Endothelial cell of umbilical vein (primary cell): ENCODE measurements at regions not wholly inside any gene's neighbourhood (a gene's known extent, or its start where the extent isn't known, plus 50 kb on each side); places are given as distances from the start of the nearest gene placed in this dataset.

ENCODE experiments used
- BruUV-seq: library from RNA; stranded (reverse); fragments of 400-500 nt; replicated peaks from 2 replicates; lab custom pipeline; 2021; lab: Mats Ljungman, UMichigan
- CTCF ChIA-PET: fragments of 300-600, 350-600 bp; sonication (Branson Sonifier 250); formaldehyde crosslinking; loops from one replicate; lab custom pipeline; 2021; ENCODE audit warnings: antibody characterized with exemption, inconsistent platforms; lab: Charles Lee
- POLR2A ChIA-PET: fragments of 300-600, 350-600 bp; sonication (Branson Sonifier 250); formaldehyde crosslinking; loops from one replicate; lab custom pipeline; 2021; ENCODE audit warnings: antibody characterized with exemption, inconsistent platforms; lab: Charles Lee
- DNase-seq: peaks from one replicate; pipeline ENCODE4 v3.0.0-alpha.2; 2011; ENCODE audit warnings: low read depth, low spot score
- FAIRE-seq: peaks from 2 replicates; lab custom pipeline; 2011; peaks lifted over from hg19 to GRCh38; lab: Jason Lieb, UNC
- H2AFZ ChIP-seq: 2 replicates; pipeline ENCODE4 v1.6.0; 2012; ENCODE audit warnings: low read depth, low read length, control low read depth, inconsistent platforms
- H3K27ac ChIP-seq: 2 replicates; pipeline ENCODE4 v1.5.1; 2011; ENCODE audit warnings: low read depth, mild to moderate bottlenecking, control low read depth, low read length, moderate library complexity; ENCODE audit not compliant: insufficient read depth
- H3K27me3 ChIP-seq, 2 experiments: 2 replicates each; pipeline versions ENCODE4 v1.6.0 to v1.6.1; 2011; ENCODE audit warnings: low read length in 2 of 2, mixed read lengths in 1 of 2; ENCODE audit not compliant: control insufficient read depth in 2 of 2, insufficient read depth in 2 of 2
- H3K36me3 ChIP-seq, 2 experiments: 2 replicates in 1 of 2; 3 replicates in 1 of 2; pipeline ENCODE4 v1.5.1; 2011; ENCODE audit warnings: low read length in 2 of 2, mild to moderate bottlenecking in 1 of 2, moderate library complexity in 1 of 2; ENCODE audit not compliant: control insufficient read depth in 2 of 2, insufficient read depth in 2 of 2; ENCODE audit errors: extremely low read depth in 1 of 2
- H3K4me1 ChIP-seq: 3 replicates; pipeline ENCODE4 v1.5.1; 2011; ENCODE audit warnings: mild to moderate bottlenecking, low read length; ENCODE audit not compliant: control insufficient read depth, insufficient read depth; ENCODE audit errors: extremely low read depth
- H3K4me2 ChIP-seq: 2 replicates; pipeline ENCODE4 v1.6.1; 2011; ENCODE audit warnings: low read length, control low read depth, mixed read lengths; ENCODE audit not compliant: insufficient read depth
- H3K4me3 ChIP-seq, 3 experiments: fragments of 200-600 bp in 1 of 3; sonication (generic), shearing (Covaris generic) in 1 of 3; replicated peaks in 1 of 3; 2 replicates each; pipeline ENCODE4 v1.5.1; 2011 to 2016; ENCODE audit warnings: control low read depth in 3 of 3, low read length in 3 of 3, mild to moderate bottlenecking in 2 of 3, inconsistent platforms in 1 of 3, low read depth in 1 of 3, moderate library complexity in 1 of 3; ENCODE audit not compliant: insufficient read depth in 1 of 3
- H3K79me2 ChIP-seq: 2 replicates; pipeline ENCODE4 v1.6.0; 2012; ENCODE audit warnings: low read length, inconsistent platforms; ENCODE audit not compliant: control insufficient read depth, insufficient read depth
- H3K9ac ChIP-seq: replicated peaks from 2 replicates; pipeline ENCODE3; 2011; ENCODE audit warnings: low read length, control low read depth; ENCODE audit not compliant: insufficient read depth; ENCODE audit errors: extremely low read depth
- H3K9me1 ChIP-seq: replicated peaks from 3 replicates; pipeline ENCODE4 v1.6.0; 2011; ENCODE audit warnings: mild to moderate bottlenecking, low read length; ENCODE audit not compliant: control insufficient read depth, insufficient read depth; ENCODE audit errors: extremely low read depth
- H3K9me3 ChIP-seq: replicated peaks from 2 replicates; pipeline ENCODE4 v1.5.1; 2012; ENCODE audit warnings: low read length, inconsistent platforms; ENCODE audit not compliant: control insufficient read depth, insufficient read depth
- H4K20me1 ChIP-seq: replicated peaks from 2 replicates; pipeline ENCODE3; 2011; ENCODE audit warnings: mild to moderate bottlenecking, low read length; ENCODE audit not compliant: control insufficient read depth, insufficient read depth; ENCODE audit errors: extremely low read depth
- EZH2 ChIP-seq: IDR thresholded peaks from 2 replicates; pipeline ENCODE4 v1.6.1; 2012; ENCODE audit warnings: borderline replicate concordance, low read depth, mild to moderate bottlenecking, moderate library complexity, low read length, inconsistent platforms; ENCODE audit not compliant: severe bottlenecking
- FOS ChIP-seq: IDR thresholded peaks from 2 replicates; pipeline ENCODE4 v1.6.1; 2011; ENCODE audit warnings: mild to moderate bottlenecking, low read length, moderate library complexity, borderline replicate concordance; ENCODE audit not compliant: insufficient read depth
- GATA2 ChIP-seq: IDR thresholded peaks from 2 replicates; pipeline ENCODE4 v1.7.0; 2011; ENCODE audit warnings: low read depth, mild to moderate bottlenecking, moderate library complexity, mixed read lengths, low read length; ENCODE audit not compliant: insufficient read length, insufficient read depth
- JUN ChIP-seq: IDR thresholded peaks from 2 replicates; pipeline ENCODE4 v1.6.1; 2011; ENCODE audit warnings: borderline replicate concordance, low read depth; ENCODE audit not compliant: insufficient read length, insufficient read depth
- MYC ChIP-seq: IDR thresholded peaks from one replicate; pipeline ENCODE4 v1.6.1; 2011; ENCODE audit warnings: mild to moderate bottlenecking, low read depth, low read length
- POLR2A ChIP-seq: IDR thresholded peaks from 2 replicates; pipeline ENCODE4 v1.6.1; 2012; ENCODE audit warnings: low read depth, mild to moderate bottlenecking, control low read depth, low read length
- POLR2AphosphoS5 ChIP-seq: IDR thresholded peaks from 2 replicates; pipeline ENCODE4 v1.6.1; 2012; ENCODE audit warnings: low read depth, mild to moderate bottlenecking, control low read depth, low read length, moderate library complexity; ENCODE audit not compliant: insufficient read depth
- dilution Hi-C: fragments of 300-500 bp; cut with MboI; formaldehyde crosslinking; loops from one replicate; pipeline ENCODE4 v1.15.0; 2019; ENCODE audit warnings: low sequenced_read_pairs; ENCODE audit not compliant: extremely low pct_ligation_motif_present
- intact Hi-C: fragments of 100-400 bp; cut with micrococcal nuclease; formaldehyde crosslinking; loops from one replicate; pipeline ENCODE4 v1.10.0; 2022
- TF ChIP-seq, protein P1 (sequence below): IDR thresholded peaks from 2 replicates; pipeline ENCODE4 v1.6.1; 2011; ENCODE audit not compliant: insufficient read depth, insufficient read length
- TF ChIP-seq, protein P2 (sequence below), 2 donors: IDR thresholded peaks; 1 replicate in 1 of 2; 2 replicates in 1 of 2; pipeline ENCODE4 v1.5.1; 2011; ENCODE audit warnings: low read length in 2 of 2, mild to moderate bottlenecking in 2 of 2, moderate library complexity in 2 of 2, control low read depth in 1 of 2, inconsistent platforms in 1 of 2, low read depth in 1 of 2; ENCODE audit not compliant: insufficient read depth in 1 of 2; ENCODE audit errors: extremely low read depth in 1 of 2

DNA sequence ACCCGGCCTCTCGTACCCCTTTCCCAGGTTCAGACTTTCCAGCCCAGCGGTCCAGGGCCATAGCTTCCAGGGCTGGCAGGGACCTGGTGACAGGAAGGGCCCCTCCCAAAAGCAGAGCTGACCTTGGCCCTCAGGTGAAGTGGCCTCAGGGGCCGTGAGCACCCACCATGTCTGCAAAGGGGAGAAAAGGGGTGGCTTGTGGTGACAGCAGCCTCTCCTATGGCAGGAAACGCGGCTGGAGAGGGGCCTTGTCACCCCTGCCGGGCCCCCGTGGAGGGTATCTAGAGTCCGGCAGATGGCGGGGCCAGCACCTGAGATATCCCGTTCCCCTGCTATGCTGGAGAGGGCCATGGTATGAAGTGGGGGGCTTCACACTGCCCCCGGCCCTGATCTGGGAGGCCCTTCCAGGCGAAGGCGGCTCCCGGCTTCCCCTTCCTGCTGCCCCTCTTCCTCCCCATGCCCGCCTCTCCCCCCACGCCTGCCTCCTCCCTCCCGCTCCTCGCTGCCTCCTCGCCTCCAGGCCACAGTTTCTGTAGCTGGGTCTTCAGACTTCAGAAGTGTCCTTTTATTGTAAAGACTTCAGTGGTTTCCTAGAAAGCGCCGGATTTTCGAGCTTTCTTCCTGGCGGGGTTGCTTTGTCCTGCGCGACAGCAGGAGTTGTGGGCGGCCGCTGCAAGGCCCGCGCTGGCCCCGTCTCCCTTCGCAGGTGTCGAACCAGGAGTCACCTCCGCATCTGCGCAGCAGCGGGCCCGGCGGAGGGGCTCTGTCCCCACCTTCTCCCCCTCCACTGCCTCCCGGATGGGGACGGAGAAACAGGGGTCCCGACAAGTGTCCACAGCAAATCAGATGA, 240.5 kb upstream of the MYT1L start:
- no peak overlapping the region for H3K4me2 ChIP-seq
- BruUV-seq: no TSS peak
- intact Hi-C loops (no loop called here), dilution Hi-C loops (no loop called here)
- H3K36me3 ChIP-seq: no peaks in the 10 kb centered on the region
- CTCF ChIA-PET: no interaction called here
- H3K27me3 ChIP-seq: no peaks in the 10 kb centered on the region
- DNase-seq (no peak), FAIRE-seq (no peak)
- H3K9ac ChIP-seq: no peak overlapping the region
- no peak overlapping the region for H2AFZ ChIP-seq
- H3K9me1 ChIP-seq: no peaks in the 10 kb centered on the region
- H3K79me2 ChIP-seq: no peaks in the 10 kb centered on the region
- H3K4me1 ChIP-seq: no peaks in the 10 kb centered on the region
- H3K4me3 ChIP-seq: no peak overlapping the region
- H3K27ac ChIP-seq: no peak overlapping the region
- POLR2A ChIA-PET: no interaction called here
- TF ChIP-seq JUN: no peak
- TF ChIP-seq, protein P1, sequence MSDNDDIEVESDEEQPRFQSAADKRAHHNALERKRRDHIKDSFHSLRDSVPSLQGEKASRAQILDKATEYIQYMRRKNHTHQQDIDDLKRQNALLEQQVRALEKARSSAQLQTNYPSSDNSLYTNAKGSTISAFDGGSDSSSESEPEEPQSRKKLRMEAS: no peak
- TF ChIP-seq GATA2: no peak
- TF ChIP-seq, protein P2, sequence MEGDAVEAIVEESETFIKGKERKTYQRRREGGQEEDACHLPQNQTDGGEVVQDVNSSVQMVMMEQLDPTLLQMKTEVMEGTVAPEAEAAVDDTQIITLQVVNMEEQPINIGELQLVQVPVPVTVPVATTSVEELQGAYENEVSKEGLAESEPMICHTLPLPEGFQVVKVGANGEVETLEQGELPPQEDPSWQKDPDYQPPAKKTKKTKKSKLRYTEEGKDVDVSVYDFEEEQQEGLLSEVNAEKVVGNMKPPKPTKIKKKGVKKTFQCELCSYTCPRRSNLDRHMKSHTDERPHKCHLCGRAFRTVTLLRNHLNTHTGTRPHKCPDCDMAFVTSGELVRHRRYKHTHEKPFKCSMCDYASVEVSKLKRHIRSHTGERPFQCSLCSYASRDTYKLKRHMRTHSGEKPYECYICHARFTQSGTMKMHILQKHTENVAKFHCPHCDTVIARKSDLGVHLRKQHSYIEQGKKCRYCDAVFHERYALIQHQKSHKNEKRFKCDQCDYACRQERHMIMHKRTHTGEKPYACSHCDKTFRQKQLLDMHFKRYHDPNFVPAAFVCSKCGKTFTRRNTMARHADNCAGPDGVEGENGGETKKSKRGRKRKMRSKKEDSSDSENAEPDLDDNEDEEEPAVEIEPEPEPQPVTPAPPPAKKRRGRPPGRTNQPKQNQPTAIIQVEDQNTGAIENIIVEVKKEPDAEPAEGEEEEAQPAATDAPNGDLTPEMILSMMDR (IDR thresholded peaks at IDR 0.05; ENCODE audit: extremely low read depth in 1 of 2, insufficient read depth in 1 of 2, low read depth in 1 of 2, low read length in 2 of 2): no peak
- no peak for TF ChIP-seq MYC
- no peak for TF ChIP-seq FOS
- no peak for TF ChIP-seq EZH2
- TF ChIP-seq POLR2A: no peak
- TF ChIP-seq POLR2AphosphoS5: no peak
- H3K9me3 ChIP-seq: no peaks in the 10 kb centered on the region
- no peaks in the 10 kb centered on the region for H4K20me1 ChIP-seq
